OCI-LY7 (cell line): ENCODE measurements at regions not wholly inside any gene's neighbourhood (a gene's known extent, or its start where the extent isn't known, plus 50 kb on each side); places are given as distances from the start of the nearest gene placed in this dataset.

Experiments used
- BruUV-seq: library from RNA; stranded (reverse); fragments of 400-500 nt; replicated peaks from 2 replicates; lab custom pipeline; 2021; lab: Mats Ljungman, UMichigan
- CTCF ChIA-PET: fragments of 300-600 bp; sonication (Branson Sonifier 250); formaldehyde crosslinking; loops from one replicate; lab custom pipeline; 2022; ENCODE audit warnings: antibody characterized with exemption; ENCODE audit not compliant: unreplicated experiment; lab: Charles Lee
- POLR2A ChIA-PET: fragments of 300-600 bp; sonication (Branson Sonifier 250); formaldehyde crosslinking; loops from one replicate; lab custom pipeline; 2022; ENCODE audit warnings: antibody characterized with exemption; lab: Charles Lee
- DNase-seq: peaks from one replicate; pipeline ENCODE4 v3.0.0-alpha.2; 2015; ENCODE audit warnings: low spot score
- H2AFZ ChIP-seq: fragments of 200-600 bp; sonication (generic), shearing (Covaris generic); 2 replicates; pipeline ENCODE4 v1.6.1; 2014; ENCODE audit warnings: mild to moderate bottlenecking, antibody characterized with exemption, low read length, moderate library complexity
- H3K27ac ChIP-seq: fragments of 200-600 bp; sonication (generic); 2 replicates; pipeline ENCODE4 v1.5.1; 2014; ENCODE audit warnings: mixed run types, low read depth, mild to moderate bottlenecking, moderate library complexity, low read length, inconsistent platforms; ENCODE audit not compliant: poor library complexity, severe bottlenecking
- H3K36me3 ChIP-seq: fragments of 200-600 bp; sonication (generic); 2 replicates; pipeline ENCODE4 v1.6.1; 2014; ENCODE audit warnings: mild to moderate bottlenecking, antibody characterized with exemption, low read length, moderate library complexity, mixed read lengths; ENCODE audit not compliant: insufficient read depth
- H3K4me1 ChIP-seq: fragments of 200-600 bp; sonication (generic); 2 replicates; pipeline ENCODE4 v1.5.1; 2014; ENCODE audit warnings: mild to moderate bottlenecking, low read length; ENCODE audit not compliant: insufficient read depth, poor library complexity, severe bottlenecking
- H3K4me2 ChIP-seq: fragments of 200-600 bp; sonication (generic); 2 replicates; pipeline ENCODE4 v1.6.1; 2014; ENCODE audit warnings: mild to moderate bottlenecking, low read length
- H3K4me3 ChIP-seq: fragments of 200-600 bp; sonication (generic); 2 replicates; pipeline ENCODE4 v1.5.1; 2014; ENCODE audit warnings: mild to moderate bottlenecking, low read depth, low read length; ENCODE audit not compliant: poor library complexity, severe bottlenecking
- H3K79me2 ChIP-seq: fragments of 200-600 bp; sonication (generic); 2 replicates; pipeline ENCODE4 v1.6.1; 2016; ENCODE audit warnings: low read depth, mild to moderate bottlenecking, low read length, moderate library complexity, mixed read lengths; ENCODE audit not compliant: insufficient read depth
- H3K9me2 ChIP-seq: fragments of 200-600 bp; sonication (generic); 2 replicates; pipeline ENCODE4 v1.6.1; 2016; ENCODE audit warnings: mild to moderate bottlenecking, low read length, mixed read lengths; ENCODE audit not compliant: insufficient read depth
- H3K9me3 ChIP-seq: fragments of 200-600 bp; sonication (generic); 2 replicates; pipeline ENCODE4 v1.6.1; 2014; ENCODE audit warnings: mild to moderate bottlenecking, mixed run types, low read length, mixed read lengths
- H4K20me1 ChIP-seq: fragments of 200-600 bp; sonication (generic); 2 replicates; pipeline ENCODE4 v1.6.1; 2014; ENCODE audit warnings: mild to moderate bottlenecking, antibody characterized with exemption, low read length, moderate library complexity, mixed read lengths; ENCODE audit not compliant: insufficient read depth
- CTCF ChIP-seq: fragments of 200-600 bp; sonication (generic); conservative IDR thresholded peaks from 2 replicates; pipeline ENCODE4 v1.5.1; 2014; ENCODE audit warnings: mild to moderate bottlenecking, antibody characterized with exemption, low read length, moderate library complexity, mixed read lengths
- EZH2phosphoT487 ChIP-seq: fragments of 200-600 bp; sonication (generic); IDR thresholded peaks from 2 replicates; pipeline ENCODE4 v1.6.1; 2018; ENCODE audit warnings: low read depth, borderline replicate concordance, mild to moderate bottlenecking, mixed run types, antibody characterized with exemption, low read length, moderate library complexity, mixed read lengths
- intact Hi-C: fragments of 100-400 bp; cut with micrococcal nuclease; formaldehyde crosslinking; loops from one replicate; pipeline ENCODE4 v1.10.0; 2022; ENCODE audit not compliant: unreplicated experiment

- H3K4me2 ChIP-seq = no peak overlapping the region
- H3K9me2 ChIP-seq = no peaks in the 10 kb centered on the region
- DNase-seq = no peak
- CTCF ChIA-PET = no interaction called here
- H3K27ac ChIP-seq = no peak overlapping the region
- no peak overlapping the region for H3K4me3 ChIP-seq
- no peaks in the 10 kb centered on the region for H3K36me3 ChIP-seq
- H3K79me2 ChIP-seq = no peaks in the 10 kb centered on the region
- POLR2A ChIA-PET = no interaction called here
- no peaks in the 10 kb centered on the region for H3K4me1 ChIP-seq
- no peaks in the 10 kb centered on the region for H3K9me3 ChIP-seq
- BruUV-seq = no TSS peak
- no peaks in the 10 kb centered on the region for H4K20me1 ChIP-seq
- H2AFZ ChIP-seq = no peak overlapping the region
- TF ChIP-seq CTCF (no peak), EZH2phosphoT487 (no peak)
- intact Hi-C loops = no loop called here
Observed at GRCh38 chr9:81182431-81182830, 506.9 kb downstream of the TLE1 start.

- Histone ChIP-seq H3K9me2 (no peaks in the 10 kb centered on the region), H2AFZ (no peak overlapping the region), H3K4me1 (no peaks in the 10 kb centered on the region), H3K27ac (no peak overlapping the region), H4K20me1 (no peaks in the 10 kb centered on the region), H3K4me2 (no peak overlapping the region), H3K36me3 (no peaks in the 10 kb centered on the region), H3K79me2 (no peaks in the 10 kb centered on the region), H3K9me3 (no peaks in the 10 kb centered on the region), H3K4me3 (no peak overlapping the region)
- TF ChIP-seq CTCF (peak; percentile 28; the same call in 1 of the 2 replicates), EZH2phosphoT487 (no peak)
- no TSS peak for BruUV-seq
- POLR2A ChIA-PET = no interaction called here
- intact Hi-C loops = no loop called here
- DNase-seq = no peak
- CTCF ChIA-PET = no interaction called here
Observed at GRCh38 chr9:81174023-81174422, 515.3 kb downstream of the TLE1 start.

DNA sequence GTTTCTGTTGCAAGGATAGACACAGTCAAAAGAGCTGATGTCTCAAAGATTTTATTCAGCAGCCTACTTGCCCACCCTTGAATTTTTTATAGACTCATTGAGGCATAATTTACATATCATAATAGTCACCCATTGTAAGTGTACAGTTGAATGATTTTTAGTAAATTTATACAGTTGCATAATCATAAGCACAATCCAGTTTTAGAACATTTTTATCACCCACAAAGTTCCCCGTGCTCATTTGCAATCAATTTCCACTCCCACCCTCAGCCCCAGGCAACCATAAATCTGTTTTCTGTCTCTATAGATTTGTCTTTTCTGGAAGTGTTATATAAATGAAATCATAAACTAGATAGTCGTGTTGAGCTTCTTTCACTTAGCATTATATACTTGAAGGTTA is 517.7 kb downstream of the TLE1 start:
- intact Hi-C loops = no loop called here
- TF ChIP-seq EZH2phosphoT487 (no peak), CTCF (no peak)

More for the DNA sequence above, 517.7 kb downstream of the TLE1 start:
- H3K9me2 ChIP-seq = no peaks in the 10 kb centered on the region
- H3K36me3 ChIP-seq = no peaks in the 10 kb centered on the region
- no peak overlapping the region for H3K27ac ChIP-seq
- DNase-seq = no peak
- no peaks in the 10 kb centered on the region for H3K9me3 ChIP-seq
- no peaks in the 10 kb centered on the region for H4K20me1 ChIP-seq
- BruUV-seq = no TSS peak
- no peaks in the 10 kb centered on the region for H3K79me2 ChIP-seq
- no peak overlapping the region for H3K4me2 ChIP-seq
- H2AFZ ChIP-seq = no peak overlapping the region
- H3K4me1 ChIP-seq = no peaks in the 10 kb centered on the region
- H3K4me3 ChIP-seq = no peak overlapping the region
- POLR2A ChIA-PET = no interaction called here
- CTCF ChIA-PET = no interaction called here
